ENCODE measurements at regions not wholly inside any gene's neighbourhood (a gene's known extent, or its start where the extent isn't known, plus 50 kb on each side); places are given as distances from the start of the nearest gene placed in this dataset.

GRCh38 chr18:22507055-22507454, 89.3 kb upstream of the CTAGE1 start:
- TF ChIP-seq POLR2AphosphoS5 (IDR thresholded peaks at IDR 0.05; ENCODE audit: low read depth, low read length) (no peak), REST (IDR thresholded peaks at IDR 0.05; ENCODE audit: insufficient read depth in 1 of 2, low read depth in 2 of 2, low read length in 2 of 2) (no peak), TAF1 (IDR thresholded peaks at IDR 0.05; ENCODE audit: borderline replicate concordance, insufficient read depth, low read length) (no peak), SIN3A (IDR thresholded peaks at IDR 0.05; ENCODE audit: borderline replicate concordance, insufficient read depth, low read length) (no peak), FOXP2 (optimal IDR thresholded peaks at IDR 0.05; ENCODE audit: borderline replicate concordance, extremely low read depth, extremely low read length, insufficient read depth) (no peak)
